Nephron (organoid): ENCODE measurements at regions not wholly inside any gene's neighbourhood (a gene's known extent, or its start where the extent isn't known, plus 50 kb on each side); places are given as distances from the start of the nearest gene placed in this dataset.
A peak's percentile ranks its signal among the peaks of the same experiment; 100 is the strongest.

Experiments used
- H3K27ac Mint-ChIP-seq, 3 experiments: 2 replicates each; pipeline ENCODE4 v1.8.0; 2020; ENCODE audit warnings: mixed read lengths in 3 of 3, mild to moderate bottlenecking in 2 of 3, moderate library complexity in 1 of 3
- H3K27me3 Mint-ChIP-seq: 2 replicates; pipeline ENCODE4 v1.8.0; 2021; ENCODE audit warnings: low read depth, mild to moderate bottlenecking, moderate library complexity, mixed read lengths
- H3K36me3 Mint-ChIP-seq: 2 replicates; pipeline ENCODE4 v1.8.0; 2020; ENCODE audit warnings: low read depth, mixed read lengths
- H3K4me1 Mint-ChIP-seq: 2 replicates; pipeline ENCODE4 v1.8.0; 2020; ENCODE audit warnings: mixed read lengths
- H3K4me3 Mint-ChIP-seq, 3 experiments: 2 replicates each; pipeline ENCODE4 v1.8.0; 2020; ENCODE audit warnings: mild to moderate bottlenecking in 3 of 3, mixed read lengths in 3 of 3, moderate library complexity in 2 of 3
- H3K9me3 Mint-ChIP-seq: 2 replicates; pipeline ENCODE4 v1.8.0; 2020; ENCODE audit warnings: mixed read lengths
- CTCF ChIP-seq, 3 experiments: fragments of 200-600 bp; sonication (generic); IDR thresholded peaks; one replicate each; pipeline ENCODE4 v1.5.0; 2021; ENCODE audit warnings: antibody characterized with exemption in 3 of 3; ENCODE audit not compliant: unreplicated experiment in 3 of 3

DNA sequence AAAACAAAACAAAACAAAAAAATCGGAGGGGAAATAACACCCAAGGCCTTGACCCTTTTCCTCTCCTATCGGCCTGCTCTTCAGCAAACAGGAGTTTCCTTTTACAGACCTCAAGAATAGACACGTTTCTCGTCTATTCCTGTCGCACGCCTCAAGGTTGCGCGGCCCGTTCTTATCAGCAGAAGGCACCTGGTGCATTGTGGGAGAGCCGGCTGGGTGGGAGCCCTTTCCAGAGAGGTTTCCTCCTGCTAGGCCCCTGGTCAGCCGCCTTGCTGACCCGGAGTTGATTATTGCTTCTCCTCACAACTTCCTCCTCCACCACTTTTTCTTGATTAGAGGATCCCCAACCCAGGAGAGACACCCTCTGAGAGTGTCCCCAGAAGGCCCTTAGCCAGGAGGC, 497.3 kb downstream of the MIAT start:
- Mint-ChIP-seq H3K4me1 (peaks cover 33% of the 10 kb centered on the region), H3K27ac (no peak overlapping the region), H3K4me3 (no peak overlapping the region), H3K36me3 (no peaks in the 10 kb centered on the region), H3K27me3 (peaks cover 24% of the 10 kb centered on the region), H3K9me3 (peaks cover 7% of the 10 kb centered on the region)
- no peak for TF ChIP-seq CTCF (IDR thresholded peaks at IDR 0.05; ENCODE audit: unreplicated experiment in 3 of 3)

GRCh38 chr22:27156821-27157489, 499.6 kb downstream of the MIAT start:
- TF ChIP-seq CTCF (IDR thresholded peaks at IDR 0.05; ENCODE audit: unreplicated experiment in 3 of 3) = no peak
- Mint-ChIP-seq H3K4me1 (peaks cover 21% of the 10 kb centered on the region), H3K9me3 (peaks cover 4% of the 10 kb centered on the region), H3K4me3 (no peak overlapping the region), H3K27me3 (peaks cover 31% of the 10 kb centered on the region), H3K27ac (peak overlapping the region in 1 of 3 experiments; percentile 19), H3K36me3 (no peaks in the 10 kb centered on the region)

- Mint-ChIP-seq H3K27ac (no peak overlapping the region), H3K36me3 (no peaks in the 10 kb centered on the region), H3K4me3 (no peak overlapping the region), H3K9me3 (no peaks in the 10 kb centered on the region), H3K4me1 (peaks cover 21% of the 10 kb centered on the region), H3K27me3 (peaks cover 36% of the 10 kb centered on the region)
- TF ChIP-seq CTCF (IDR thresholded peaks at IDR 0.05; ENCODE audit: unreplicated experiment in 3 of 3) = no peak
Observed at GRCh38 chr22:27157666-27158370, 500.4 kb downstream of the MIAT start.

- no peak for TF ChIP-seq CTCF (IDR thresholded peaks at IDR 0.05; ENCODE audit: unreplicated experiment in 3 of 3)
- Mint-ChIP-seq H3K27me3 (peaks cover 46% of the 10 kb centered on the region), H3K4me1 (peaks cover 21% of the 10 kb centered on the region), H3K9me3 (no peaks in the 10 kb centered on the region), H3K4me3 (no peak overlapping the region), H3K27ac (no peak overlapping the region), H3K36me3 (no peaks in the 10 kb centered on the region)
Observed at GRCh38 chr22:27159016-27159415, 501.6 kb downstream of the MIAT start.

GRCh38 chr22:27159716-27160295, 502.4 kb downstream of the MIAT start:
- Mint-ChIP-seq H3K4me1 (peaks cover 21% of the 10 kb centered on the region), H3K4me3 (no peak overlapping the region), H3K27me3 (peaks cover 47% of the 10 kb centered on the region), H3K9me3 (no peaks in the 10 kb centered on the region), H3K36me3 (no peaks in the 10 kb centered on the region), H3K27ac (no peak overlapping the region)
- no peak for TF ChIP-seq CTCF (IDR thresholded peaks at IDR 0.05; ENCODE audit: unreplicated experiment in 3 of 3)
